ENCODE measurements at regions not wholly inside any gene's neighbourhood (a gene's known extent, or its start where the extent isn't known, plus 50 kb on each side); places are given as distances from the start of the nearest gene placed in this dataset.
A peak's percentile ranks its signal among the peaks of the same experiment; 100 is the strongest.

DNA sequence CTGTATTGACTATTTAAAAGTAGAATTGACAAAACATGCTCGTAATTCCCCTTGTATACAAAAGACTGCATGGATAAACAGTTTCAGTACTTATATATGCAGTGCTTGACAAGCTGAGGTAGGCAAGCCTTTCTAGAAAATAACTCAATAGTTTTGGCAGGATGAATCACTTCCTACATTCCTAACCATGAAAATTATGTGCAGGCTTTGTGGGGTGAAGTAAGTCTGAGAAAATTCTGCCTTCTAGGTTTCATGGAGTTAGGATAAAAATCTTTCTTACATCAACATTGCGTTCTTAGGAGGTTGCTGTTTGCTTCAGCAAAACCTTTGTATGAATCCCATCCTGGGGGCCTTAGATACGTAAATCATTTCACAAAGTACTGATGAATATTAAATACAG, 801.4 kb upstream of the EYS start:
- TF ChIP-seq, protein P1, sequence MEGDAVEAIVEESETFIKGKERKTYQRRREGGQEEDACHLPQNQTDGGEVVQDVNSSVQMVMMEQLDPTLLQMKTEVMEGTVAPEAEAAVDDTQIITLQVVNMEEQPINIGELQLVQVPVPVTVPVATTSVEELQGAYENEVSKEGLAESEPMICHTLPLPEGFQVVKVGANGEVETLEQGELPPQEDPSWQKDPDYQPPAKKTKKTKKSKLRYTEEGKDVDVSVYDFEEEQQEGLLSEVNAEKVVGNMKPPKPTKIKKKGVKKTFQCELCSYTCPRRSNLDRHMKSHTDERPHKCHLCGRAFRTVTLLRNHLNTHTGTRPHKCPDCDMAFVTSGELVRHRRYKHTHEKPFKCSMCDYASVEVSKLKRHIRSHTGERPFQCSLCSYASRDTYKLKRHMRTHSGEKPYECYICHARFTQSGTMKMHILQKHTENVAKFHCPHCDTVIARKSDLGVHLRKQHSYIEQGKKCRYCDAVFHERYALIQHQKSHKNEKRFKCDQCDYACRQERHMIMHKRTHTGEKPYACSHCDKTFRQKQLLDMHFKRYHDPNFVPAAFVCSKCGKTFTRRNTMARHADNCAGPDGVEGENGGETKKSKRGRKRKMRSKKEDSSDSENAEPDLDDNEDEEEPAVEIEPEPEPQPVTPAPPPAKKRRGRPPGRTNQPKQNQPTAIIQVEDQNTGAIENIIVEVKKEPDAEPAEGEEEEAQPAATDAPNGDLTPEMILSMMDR (IDR thresholded peaks at IDR 0.05): no peak

- TF ChIP-seq, protein P1 (IDR thresholded peaks at IDR 0.05): no peak
Measured at GRCh38 chr6:66499851-66500250, 792.8 kb upstream of the EYS start.

- TF ChIP-seq, protein P1 (IDR thresholded peaks at IDR 0.05): peak; percentile 36; the same call in 1 of the 2 replicates
Measured at GRCh38 chr6:66496659-66497058, 789.6 kb upstream of the EYS start.

- TF ChIP-seq, protein P1 (IDR thresholded peaks at IDR 0.05): no peak
Measured at GRCh38 chr6:66489269-66489987, 782.4 kb upstream of the EYS start.

- TF ChIP-seq, protein P1 (IDR thresholded peaks at IDR 0.05): no peak
Measured at GRCh38 chr6:66481216-66481615, 774.2 kb upstream of the EYS start.

DNA sequence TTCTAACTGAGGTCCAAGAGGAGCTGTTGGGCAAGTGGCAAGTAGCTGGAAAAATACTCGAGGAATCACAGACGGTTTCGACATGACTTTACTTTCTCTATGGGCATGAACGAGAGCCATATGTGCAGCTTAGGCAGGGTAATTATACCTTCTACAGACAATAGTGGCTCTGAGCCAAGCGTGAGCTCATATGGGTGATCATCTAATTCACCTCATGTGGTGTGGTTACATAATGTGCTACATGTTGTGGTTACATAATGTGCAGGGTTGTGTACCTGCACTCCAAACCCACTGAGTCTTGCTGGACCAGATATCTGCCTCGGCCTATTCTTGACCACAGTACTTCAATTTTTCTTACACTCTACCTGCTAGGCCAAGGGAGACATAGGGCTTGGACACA, 771.7 kb upstream of the EYS start:
- TF ChIP-seq, protein P1 (IDR thresholded peaks at IDR 0.05): no peak

DNA sequence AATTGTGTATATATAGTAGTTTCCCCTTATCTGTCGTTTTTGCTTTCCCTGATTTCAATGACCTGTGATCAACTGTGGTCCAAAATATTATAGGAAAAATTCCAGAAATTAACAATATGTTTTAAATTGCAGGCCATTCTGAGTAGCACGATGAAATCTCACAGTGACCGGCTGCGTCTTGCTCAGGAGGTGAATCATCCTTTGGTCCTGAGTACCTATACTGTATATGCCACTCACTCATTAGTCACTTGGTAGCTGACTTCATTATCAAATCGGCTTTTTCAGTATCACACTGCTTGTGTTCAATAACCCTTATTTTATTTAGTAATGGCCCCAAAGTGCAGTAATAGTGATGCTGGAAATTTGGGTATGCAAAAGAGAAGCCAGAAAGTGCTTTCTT, 728.3 kb upstream of the EYS start:
- TF ChIP-seq, protein P1 (IDR thresholded peaks at IDR 0.05): no peak

DNA sequence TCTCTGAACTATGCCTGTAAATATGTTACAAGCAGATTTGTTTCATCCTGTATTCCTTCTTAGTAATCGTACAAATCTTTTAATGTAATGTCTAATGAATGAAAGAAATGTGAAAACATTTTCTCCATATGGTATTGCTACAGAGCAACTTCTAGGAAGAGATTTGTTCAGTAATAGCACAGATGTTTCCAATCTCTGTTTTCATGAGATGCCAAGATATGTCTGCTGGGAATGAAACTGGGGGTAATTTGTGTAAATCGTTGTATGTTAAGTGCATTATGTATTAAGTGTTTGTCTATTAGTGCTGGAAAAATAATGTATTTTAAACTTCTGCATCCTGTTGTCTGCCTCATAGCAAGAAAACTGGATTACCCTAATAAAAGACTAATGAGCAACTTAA, 722.2 kb upstream of the EYS start:
- TF ChIP-seq, protein P1 (IDR thresholded peaks at IDR 0.05): no peak

Measured in LNCAP (cell line).